ENCODE measurements at regions not wholly inside any gene's neighbourhood (a gene's known extent, or its start where the extent isn't known, plus 50 kb on each side); places are given as distances from the start of the nearest gene placed in this dataset.

DNA sequence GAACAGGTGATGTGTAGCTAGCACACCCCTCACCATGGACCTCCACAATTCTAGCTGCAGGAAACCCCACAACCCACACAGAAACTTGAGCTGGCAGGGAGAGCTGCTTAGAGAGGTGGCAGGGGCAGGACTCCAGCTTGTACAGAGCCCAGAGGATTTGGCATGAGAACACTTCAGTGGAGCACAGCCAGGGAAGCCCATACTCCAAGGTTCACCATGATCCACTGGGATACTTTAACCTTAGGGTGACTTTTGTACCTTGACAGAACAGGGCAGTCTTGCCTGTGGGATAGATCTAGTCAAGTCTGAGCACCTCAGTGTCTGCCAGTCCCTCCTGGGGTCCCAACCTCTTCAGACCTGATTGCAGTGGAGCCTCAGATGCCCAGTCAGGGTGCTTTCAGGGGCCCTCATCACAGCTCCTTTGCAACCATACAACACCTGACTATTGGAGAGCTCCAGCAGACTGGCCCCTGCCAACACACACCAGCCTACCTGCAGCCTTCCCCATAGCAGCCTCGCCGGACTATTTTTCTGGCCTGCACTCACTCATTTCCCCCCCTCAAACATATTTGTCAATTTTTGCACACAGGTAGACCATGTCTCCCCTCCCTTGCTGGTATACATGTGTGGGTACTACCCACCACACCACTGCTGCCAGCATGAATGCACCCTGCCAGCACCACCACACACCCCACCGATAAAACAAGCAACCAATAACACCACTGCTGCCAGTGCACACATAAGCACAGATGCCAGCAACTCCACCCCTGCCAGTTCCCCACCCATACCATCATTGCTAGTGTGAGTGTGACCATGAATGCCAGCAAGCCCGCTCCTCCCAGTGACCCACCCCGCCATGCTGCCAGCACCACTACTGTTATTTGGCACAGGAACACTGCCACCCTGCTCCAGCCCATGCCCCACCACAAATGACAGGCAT lies 56.0 kb upstream of the CDX4 start:
- TF ChIP-seq, protein P1, sequence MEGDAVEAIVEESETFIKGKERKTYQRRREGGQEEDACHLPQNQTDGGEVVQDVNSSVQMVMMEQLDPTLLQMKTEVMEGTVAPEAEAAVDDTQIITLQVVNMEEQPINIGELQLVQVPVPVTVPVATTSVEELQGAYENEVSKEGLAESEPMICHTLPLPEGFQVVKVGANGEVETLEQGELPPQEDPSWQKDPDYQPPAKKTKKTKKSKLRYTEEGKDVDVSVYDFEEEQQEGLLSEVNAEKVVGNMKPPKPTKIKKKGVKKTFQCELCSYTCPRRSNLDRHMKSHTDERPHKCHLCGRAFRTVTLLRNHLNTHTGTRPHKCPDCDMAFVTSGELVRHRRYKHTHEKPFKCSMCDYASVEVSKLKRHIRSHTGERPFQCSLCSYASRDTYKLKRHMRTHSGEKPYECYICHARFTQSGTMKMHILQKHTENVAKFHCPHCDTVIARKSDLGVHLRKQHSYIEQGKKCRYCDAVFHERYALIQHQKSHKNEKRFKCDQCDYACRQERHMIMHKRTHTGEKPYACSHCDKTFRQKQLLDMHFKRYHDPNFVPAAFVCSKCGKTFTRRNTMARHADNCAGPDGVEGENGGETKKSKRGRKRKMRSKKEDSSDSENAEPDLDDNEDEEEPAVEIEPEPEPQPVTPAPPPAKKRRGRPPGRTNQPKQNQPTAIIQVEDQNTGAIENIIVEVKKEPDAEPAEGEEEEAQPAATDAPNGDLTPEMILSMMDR (IDR thresholded peaks at IDR 0.05) = no peak
- TF ChIP-seq POLR2A (IDR thresholded peaks at IDR 0.05) = no peak

Measured in esophagus squamous epithelium (tissue), 4 donors.